GM12872 (cell line): ENCODE measurements at regions not wholly inside any gene's neighbourhood (a gene's known extent, or its start where the extent isn't known, plus 50 kb on each side); places are given as distances from the start of the nearest gene placed in this dataset.

ENCODE experiments used
- TF ChIP-seq, protein P1 (sequence below): IDR thresholded peaks from 3 replicates; pipeline ENCODE4 v1.5.1; 2011; ENCODE audit warnings: low read depth, mild to moderate bottlenecking, low read length, moderate library complexity; ENCODE audit not compliant: insufficient read depth

DNA sequence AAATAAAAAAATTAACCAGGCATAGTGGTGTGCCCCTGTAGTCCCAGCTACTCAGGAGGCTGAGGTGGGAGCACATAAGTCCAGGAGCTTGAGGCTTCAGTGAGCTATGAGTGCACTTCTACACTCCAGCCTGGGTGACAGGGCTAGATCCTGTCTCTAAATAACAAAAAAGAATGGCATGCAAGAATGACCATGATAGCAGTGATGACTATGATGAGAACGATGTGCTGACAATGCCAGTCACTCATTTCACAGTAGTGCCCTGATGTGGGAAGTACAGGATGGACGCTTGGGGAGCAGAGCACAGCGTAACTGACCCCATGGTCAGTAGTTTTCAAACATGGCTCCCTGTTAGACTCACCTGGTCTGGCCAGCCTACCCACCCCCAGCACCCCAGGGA lies 139.1 kb downstream of the VAPA start:
- TF ChIP-seq, protein P1, sequence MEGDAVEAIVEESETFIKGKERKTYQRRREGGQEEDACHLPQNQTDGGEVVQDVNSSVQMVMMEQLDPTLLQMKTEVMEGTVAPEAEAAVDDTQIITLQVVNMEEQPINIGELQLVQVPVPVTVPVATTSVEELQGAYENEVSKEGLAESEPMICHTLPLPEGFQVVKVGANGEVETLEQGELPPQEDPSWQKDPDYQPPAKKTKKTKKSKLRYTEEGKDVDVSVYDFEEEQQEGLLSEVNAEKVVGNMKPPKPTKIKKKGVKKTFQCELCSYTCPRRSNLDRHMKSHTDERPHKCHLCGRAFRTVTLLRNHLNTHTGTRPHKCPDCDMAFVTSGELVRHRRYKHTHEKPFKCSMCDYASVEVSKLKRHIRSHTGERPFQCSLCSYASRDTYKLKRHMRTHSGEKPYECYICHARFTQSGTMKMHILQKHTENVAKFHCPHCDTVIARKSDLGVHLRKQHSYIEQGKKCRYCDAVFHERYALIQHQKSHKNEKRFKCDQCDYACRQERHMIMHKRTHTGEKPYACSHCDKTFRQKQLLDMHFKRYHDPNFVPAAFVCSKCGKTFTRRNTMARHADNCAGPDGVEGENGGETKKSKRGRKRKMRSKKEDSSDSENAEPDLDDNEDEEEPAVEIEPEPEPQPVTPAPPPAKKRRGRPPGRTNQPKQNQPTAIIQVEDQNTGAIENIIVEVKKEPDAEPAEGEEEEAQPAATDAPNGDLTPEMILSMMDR, result no peak

DNA sequence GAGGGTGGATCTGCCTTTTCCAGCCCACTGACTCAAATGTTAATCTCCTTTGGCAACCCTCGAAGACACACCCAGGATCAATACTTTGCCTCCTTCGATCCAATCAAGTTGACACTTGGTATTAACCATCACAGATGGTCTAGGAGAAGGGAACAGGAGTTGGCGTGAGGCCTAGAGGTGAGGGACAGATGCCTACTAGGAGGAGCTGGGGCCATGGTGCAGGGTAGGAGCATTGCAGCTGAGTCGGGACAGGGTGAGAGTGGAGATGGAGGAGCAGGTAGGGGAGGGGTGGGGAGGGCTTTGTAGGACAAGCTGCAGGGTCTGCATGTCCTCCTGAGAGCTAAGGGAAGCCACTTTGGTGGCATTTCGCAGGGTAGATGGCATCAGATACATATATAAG lies 140.0 kb downstream of the VAPA start:
- TF ChIP-seq, protein P1, result no peak

DNA sequence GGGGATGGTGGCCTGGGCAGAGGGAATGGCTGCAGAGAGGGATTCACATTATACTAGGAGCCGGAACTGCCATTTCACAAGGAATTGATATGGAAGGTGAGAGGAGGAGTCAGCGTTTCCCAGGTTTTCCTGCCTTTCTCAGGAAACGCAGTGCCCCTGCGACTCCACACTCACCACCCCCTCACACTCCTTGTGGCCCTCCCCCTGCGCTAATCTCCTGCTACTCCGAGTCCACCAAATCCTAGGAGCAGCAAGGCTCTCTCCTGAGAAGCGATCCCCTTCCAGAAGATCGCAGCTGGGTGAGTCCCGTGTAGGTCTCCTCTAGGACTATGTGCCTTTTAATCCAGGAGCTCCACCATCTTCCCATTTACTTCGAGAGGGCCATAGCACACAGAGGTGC lies 140.6 kb downstream of the VAPA start:
- TF ChIP-seq, protein P1, result no peak

DNA sequence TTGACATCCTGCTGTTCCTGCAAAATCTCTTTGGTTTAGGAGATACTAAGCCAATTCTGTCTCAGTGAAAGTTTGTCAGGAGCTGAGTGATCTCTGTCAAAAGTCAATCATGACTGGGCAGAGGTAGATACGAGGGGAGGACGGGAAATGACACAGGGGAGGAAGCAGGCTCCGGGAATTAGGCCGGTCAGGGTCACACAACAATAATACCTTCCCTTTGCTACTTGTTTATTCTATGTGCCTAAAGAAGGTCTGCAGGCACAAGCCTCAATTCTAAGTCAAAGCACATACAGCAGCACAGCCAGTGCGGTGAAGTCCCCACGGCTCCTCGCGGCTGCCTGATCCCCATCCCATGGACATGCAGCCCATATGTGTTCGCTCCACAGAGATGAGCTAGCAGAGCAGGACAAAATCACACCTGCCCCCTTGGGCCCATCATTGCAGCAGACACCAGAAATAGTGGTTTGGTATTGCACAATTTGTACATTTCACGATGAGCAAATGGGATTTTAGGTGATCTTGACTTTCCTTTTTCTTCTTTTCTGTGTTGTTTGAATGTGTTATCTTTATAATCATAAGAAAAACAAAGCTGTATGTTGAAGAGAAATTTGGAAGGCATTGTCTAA lies 141.4 kb downstream of the VAPA start:
- TF ChIP-seq, protein P1, result no peak

DNA sequence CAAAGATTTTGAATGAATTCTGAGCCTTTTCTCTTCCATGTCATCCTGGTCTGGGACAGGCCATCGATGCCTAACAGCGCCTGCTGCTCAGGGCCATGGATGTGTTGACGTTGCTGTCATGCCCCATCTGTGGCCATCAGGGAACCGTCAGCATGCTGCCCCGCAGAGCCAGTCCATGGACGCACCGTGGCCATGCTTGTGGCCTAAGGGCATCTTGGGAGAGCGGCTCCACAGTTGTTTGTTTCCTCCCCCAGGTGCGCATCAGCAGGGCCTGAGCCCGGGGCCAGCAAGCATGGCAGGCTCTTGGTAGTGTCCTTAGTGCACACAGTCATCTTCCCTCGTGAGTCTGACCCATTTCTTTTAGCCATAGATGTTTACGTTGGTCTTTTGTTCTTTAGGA lies 142.7 kb downstream of the VAPA start:
- TF ChIP-seq, protein P1, result no peak

DNA sequence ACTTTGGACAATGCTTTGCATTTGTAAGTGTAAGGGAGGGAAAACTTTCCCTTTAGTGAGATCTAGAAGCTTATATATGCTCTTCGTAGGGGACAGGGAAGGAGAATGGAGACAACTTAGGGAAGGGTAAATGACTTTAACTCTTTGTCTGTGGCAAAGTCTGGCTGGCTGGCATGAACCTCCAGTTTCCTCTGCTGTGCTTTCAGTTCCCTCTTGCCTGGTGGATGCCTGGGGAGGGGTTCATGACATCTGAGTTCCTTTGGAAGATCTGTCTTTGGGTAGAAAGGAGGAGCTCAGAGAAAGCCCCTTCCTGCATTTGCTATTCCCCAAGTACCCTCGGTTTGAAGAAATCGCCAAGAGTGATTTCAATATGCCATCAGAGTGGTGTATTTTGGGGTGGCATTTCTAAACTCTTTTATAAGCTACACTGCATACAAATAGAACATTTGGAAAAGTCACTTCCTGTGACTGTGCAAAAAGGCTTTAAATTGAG lies 143.6 kb downstream of the VAPA start:
- TF ChIP-seq, protein P1, result no peak

DNA sequence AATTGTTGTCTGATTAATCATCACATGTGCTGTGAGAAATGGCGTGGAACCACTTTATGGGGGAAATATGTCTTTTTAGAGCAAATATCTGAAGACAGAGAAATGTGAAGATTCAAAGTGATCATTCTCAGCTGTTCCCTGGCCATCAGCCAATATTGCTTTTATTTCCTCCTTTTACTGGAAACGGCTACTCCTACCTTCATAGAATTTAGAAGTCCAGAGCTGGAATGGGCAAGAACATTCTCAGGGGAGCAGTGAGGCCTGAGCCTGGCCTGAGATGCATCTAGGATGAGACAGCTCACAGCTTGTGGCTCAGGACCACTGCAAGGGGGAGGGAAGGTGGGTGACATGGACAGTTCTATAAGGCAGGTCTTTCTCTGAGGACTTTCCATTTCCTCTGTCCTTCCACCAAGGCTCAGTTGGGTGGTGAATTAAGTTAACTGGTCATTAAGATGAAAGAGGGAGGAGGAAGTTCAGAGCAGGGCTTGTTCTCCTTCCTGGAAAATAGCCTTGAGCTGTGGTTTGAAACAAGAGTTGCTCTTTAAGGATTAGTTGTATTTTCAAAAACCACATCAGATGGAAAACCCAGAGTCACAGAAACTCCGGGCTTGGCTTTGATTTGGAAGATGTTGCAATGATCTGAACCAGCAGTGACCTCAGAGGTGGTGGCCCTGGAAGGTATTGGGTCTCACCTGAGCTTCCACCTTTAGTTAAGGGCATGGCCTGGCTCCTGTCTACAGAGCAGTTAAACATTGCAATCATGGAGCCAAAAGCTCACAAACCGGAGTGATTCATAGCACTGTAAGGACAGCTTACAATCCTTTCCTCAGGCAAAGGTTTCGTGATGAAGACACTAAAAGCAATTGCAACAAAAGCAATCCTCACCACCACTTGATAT lies 144.3 kb downstream of the VAPA start:
- TF ChIP-seq, protein P1, result no peak
